KOPT-K1 (cell line): ENCODE measurements at regions not wholly inside any gene's neighbourhood (a gene's known extent, or its start where the extent isn't known, plus 50 kb on each side); places are given as distances from the start of the nearest gene placed in this dataset.
"Not testable (repeated sequence)": the region's sequence is repeated elsewhere in the genome, so short reads cannot be mapped to it uniquely, and the experiment has no call there.

Experiments
- H3K27ac ChIP-seq: fragments of 200-600 bp; sonication (generic); 2 replicates; pipeline ENCODE4 v1.5.1; 2016; ENCODE audit warnings: antibody characterized with exemption, mild to moderate bottlenecking, low read depth, low read length; ENCODE audit not compliant: poor library complexity, severe bottlenecking
- H3K36me3 ChIP-seq: fragments of 200-600 bp; sonication (generic); 2 replicates; pipeline ENCODE4 v1.5.1; 2017; ENCODE audit warnings: antibody characterized with exemption, mild to moderate bottlenecking, low read length, moderate library complexity; ENCODE audit not compliant: insufficient read depth
- H3K9me3 ChIP-seq: fragments of 200-600 bp; sonication (generic); 2 replicates; pipeline ENCODE4 v1.5.1; 2017; ENCODE audit warnings: antibody characterized with exemption, low read length, mild to moderate bottlenecking; ENCODE audit not compliant: insufficient read depth, poor library complexity, severe bottlenecking

- Histone ChIP-seq H3K36me3 (no peaks in the 10 kb centered on the region), H3K27ac (no peak overlapping the region), H3K9me3 (peaks cover 11% of the 10 kb centered on the region)
Measured at GRCh38 chr19:29154163-29154562, 58.8 kb downstream of the UQCRFS1 start.

- Histone ChIP-seq H3K36me3 (no peaks in the 10 kb centered on the region), H3K9me3 (no peaks in the 10 kb centered on the region), H3K27ac (no peak overlapping the region)
Measured at GRCh38 chr19:29145756-29146155, 67.2 kb downstream of the UQCRFS1 start.

- Histone ChIP-seq H3K27ac (no peak overlapping the region), H3K9me3 (peaks cover 25% of the 10 kb centered on the region), H3K36me3 (no peaks in the 10 kb centered on the region)
Measured at GRCh38 chr19:29143183-29143582, 69.8 kb downstream of the UQCRFS1 start.

- H3K36me3 ChIP-seq, result no peaks in the 10 kb centered on the region
- peaks cover 25% of the 10 kb centered on the region for H3K9me3 ChIP-seq
- no peak overlapping the region for H3K27ac ChIP-seq
Measured at GRCh38 chr19:29139227-29139626, 73.7 kb downstream of the UQCRFS1 start.

- H3K36me3 ChIP-seq, H3K27ac ChIP-seq: not testable (repeated sequence)
- H3K9me3 ChIP-seq, result peaks cover 25% of the 10 kb centered on the region
Measured at GRCh38 chr19:29138206-29138605, 74.7 kb downstream of the UQCRFS1 start.

GRCh38 chr19:29131456-29131855 is 81.5 kb downstream of the UQCRFS1 start:
- no peak overlapping the region for H3K27ac ChIP-seq
- H3K36me3 ChIP-seq, result no peaks in the 10 kb centered on the region
- H3K9me3 ChIP-seq, result no peaks in the 10 kb centered on the region

GRCh38 chr19:29129148-29129547 is 83.8 kb downstream of the UQCRFS1 start:
- no peaks in the 10 kb centered on the region for H3K36me3 ChIP-seq
- no peaks in the 10 kb centered on the region for H3K9me3 ChIP-seq
- H3K27ac ChIP-seq, result no peak overlapping the region

- Histone ChIP-seq H3K36me3 (no peaks in the 10 kb centered on the region), H3K9me3 (no peaks in the 10 kb centered on the region), H3K27ac (no peak overlapping the region)
Measured at GRCh38 chr19:29128203-29128602, 84.7 kb downstream of the UQCRFS1 start.

- Histone ChIP-seq H3K27ac (no peak overlapping the region), H3K36me3 (no peaks in the 10 kb centered on the region), H3K9me3 (no peaks in the 10 kb centered on the region)
Measured at GRCh38 chr19:29122185-29122584, 90.8 kb downstream of the UQCRFS1 start.

- no peaks in the 10 kb centered on the region for H3K36me3 ChIP-seq
- no peaks in the 10 kb centered on the region for H3K9me3 ChIP-seq
- H3K27ac ChIP-seq, result no peak overlapping the region
Measured at GRCh38 chr19:29121684-29122083, 91.3 kb downstream of the UQCRFS1 start.

- Histone ChIP-seq H3K27ac (no peak overlapping the region), H3K36me3 (no peaks in the 10 kb centered on the region), H3K9me3 (no peaks in the 10 kb centered on the region)
Measured at GRCh38 chr19:29120466-29120865, 92.5 kb downstream of the UQCRFS1 start.

- H3K9me3 ChIP-seq, result no peaks in the 10 kb centered on the region
- H3K36me3 ChIP-seq, result no peaks in the 10 kb centered on the region
- no peak overlapping the region for H3K27ac ChIP-seq
Measured at GRCh38 chr19:29119590-29119989, 93.4 kb downstream of the UQCRFS1 start.

- H3K27ac ChIP-seq, result no peak overlapping the region
- H3K36me3 ChIP-seq, result no peaks in the 10 kb centered on the region
- no peaks in the 10 kb centered on the region for H3K9me3 ChIP-seq
Measured at GRCh38 chr19:29118389-29118788, 94.6 kb downstream of the UQCRFS1 start.

- Histone ChIP-seq H3K9me3 (no peaks in the 10 kb centered on the region), H3K36me3 (no peaks in the 10 kb centered on the region), H3K27ac (no peak overlapping the region)
Measured at GRCh38 chr19:29117926-29118325, 95.0 kb downstream of the UQCRFS1 start.

GRCh38 chr19:29115181-29115580 is 97.8 kb downstream of the UQCRFS1 start:
- no peak overlapping the region for H3K27ac ChIP-seq
- H3K36me3 ChIP-seq, result no peaks in the 10 kb centered on the region
- no peaks in the 10 kb centered on the region for H3K9me3 ChIP-seq

- Histone ChIP-seq H3K9me3 (no peaks in the 10 kb centered on the region), H3K27ac (no peak overlapping the region), H3K36me3 (no peaks in the 10 kb centered on the region)
Measured at GRCh38 chr19:29113838-29114237, 99.1 kb downstream of the UQCRFS1 start.

GRCh38 chr19:29111576-29111975 is 101.4 kb downstream of the UQCRFS1 start:
- Histone ChIP-seq H3K9me3 (no peaks in the 10 kb centered on the region), H3K36me3 (no peaks in the 10 kb centered on the region), H3K27ac (no peak overlapping the region)
